ENCODE measurements at regions not wholly inside any gene's neighbourhood (a gene's known extent, or its start where the extent isn't known, plus 50 kb on each side); places are given as distances from the start of the nearest gene placed in this dataset.

DNA sequence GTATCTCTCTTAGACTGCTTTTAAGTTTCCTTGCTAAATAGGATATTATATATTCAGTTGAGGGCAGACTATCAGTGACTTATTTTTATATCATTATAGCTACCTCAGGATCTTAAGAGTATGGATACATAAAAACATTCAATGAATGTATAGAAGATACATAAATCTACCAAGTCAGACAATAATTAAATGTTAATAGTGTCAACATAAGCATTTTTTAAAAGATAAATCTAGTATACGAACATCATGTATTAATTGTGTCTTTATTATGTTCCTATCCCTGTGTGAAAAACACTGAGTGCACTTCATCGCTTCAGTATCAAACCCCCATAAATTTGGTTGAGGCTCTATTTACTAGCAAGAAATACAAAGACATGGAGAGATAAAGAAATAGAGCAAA lies 242.8 kb downstream of the CRPPA start:
- TF ChIP-seq, protein P1, sequence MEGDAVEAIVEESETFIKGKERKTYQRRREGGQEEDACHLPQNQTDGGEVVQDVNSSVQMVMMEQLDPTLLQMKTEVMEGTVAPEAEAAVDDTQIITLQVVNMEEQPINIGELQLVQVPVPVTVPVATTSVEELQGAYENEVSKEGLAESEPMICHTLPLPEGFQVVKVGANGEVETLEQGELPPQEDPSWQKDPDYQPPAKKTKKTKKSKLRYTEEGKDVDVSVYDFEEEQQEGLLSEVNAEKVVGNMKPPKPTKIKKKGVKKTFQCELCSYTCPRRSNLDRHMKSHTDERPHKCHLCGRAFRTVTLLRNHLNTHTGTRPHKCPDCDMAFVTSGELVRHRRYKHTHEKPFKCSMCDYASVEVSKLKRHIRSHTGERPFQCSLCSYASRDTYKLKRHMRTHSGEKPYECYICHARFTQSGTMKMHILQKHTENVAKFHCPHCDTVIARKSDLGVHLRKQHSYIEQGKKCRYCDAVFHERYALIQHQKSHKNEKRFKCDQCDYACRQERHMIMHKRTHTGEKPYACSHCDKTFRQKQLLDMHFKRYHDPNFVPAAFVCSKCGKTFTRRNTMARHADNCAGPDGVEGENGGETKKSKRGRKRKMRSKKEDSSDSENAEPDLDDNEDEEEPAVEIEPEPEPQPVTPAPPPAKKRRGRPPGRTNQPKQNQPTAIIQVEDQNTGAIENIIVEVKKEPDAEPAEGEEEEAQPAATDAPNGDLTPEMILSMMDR (IDR thresholded peaks at IDR 0.05): no peak
- TF ChIP-seq POLR2A (IDR thresholded peaks at IDR 0.05): no peak

Data from thyroid gland (tissue), 4 donors.